ENCODE measurements at regions not wholly inside any gene's neighbourhood (a gene's known extent, or its start where the extent isn't known, plus 50 kb on each side); places are given as distances from the start of the nearest gene placed in this dataset.

GRCh38 chr15:95176794-95177577 lies 945.6 kb downstream of the MCTP2 start:
- no peak overlapping the region for H3K4me3 ChIP-seq
- peaks cover 16% of the 10 kb centered on the region for H3K4me1 ChIP-seq (ENCODE audit: insufficient read depth)
- H3K27me3 ChIP-seq (replicated peaks; ENCODE audit: insufficient read depth), result no peaks in the 10 kb centered on the region
- no peaks in the 10 kb centered on the region for H3K36me3 ChIP-seq (ENCODE audit: low read depth)
- H4K20me1 ChIP-seq (ENCODE audit: insufficient read depth), result no peaks in the 10 kb centered on the region
- H3K9me2 ChIP-seq (ENCODE audit: insufficient read depth), result no peaks in the 10 kb centered on the region; the same call in 1 of the 2 replicates
- WGBS, 2 experiments (ENCODE audit: low coverage in 1 of 2, low lambda C conversion rate in 2 of 2, missing lambda C conversion rate in 2 of 2), result 92 to 95% methylated on average over 6 of the region's 6 CpGs
- peaks cover 4% of the 10 kb centered on the region for H3K9me3 ChIP-seq (ENCODE audit: low read depth)
- in situ Hi-C loops (cut with MboI), result no loop called here
- peaks cover 19% of the 10 kb centered on the region for H3F3A ChIP-seq (ENCODE audit: insufficient read depth)
- no peak for TF ChIP-seq EZH2phosphoT487 (IDR thresholded peaks at IDR 0.05; ENCODE audit: insufficient read depth, low read depth)
- TF ChIP-seq EZH2 (IDR thresholded peaks at IDR 0.05; ENCODE audit: insufficient read depth, poor library complexity, severe bottlenecking), result no peak
- DNase-seq, result no peak
- no peak overlapping the region for H3K4me2 ChIP-seq (ENCODE audit: unreplicated experiment)
- H3K27ac ChIP-seq, result no peak overlapping the region
- no peaks in the 10 kb centered on the region for H3K79me2 ChIP-seq (ENCODE audit: insufficient read depth)
- no peak overlapping the region for H2AFZ ChIP-seq
- no peak overlapping the region for H3K9ac ChIP-seq

GRCh38 chr15:95180530-95180929 lies 949.2 kb downstream of the MCTP2 start:
- Histone ChIP-seq H3K4me2 (ENCODE audit: unreplicated experiment) (no peak overlapping the region), H4K20me1 (ENCODE audit: insufficient read depth) (no peaks in the 10 kb centered on the region), H3F3A (ENCODE audit: insufficient read depth) (peaks cover 10% of the 10 kb centered on the region), H2AFZ (no peak overlapping the region), H3K9ac (no peak overlapping the region), H3K4me3 (no peak overlapping the region), H3K79me2 (ENCODE audit: insufficient read depth) (no peaks in the 10 kb centered on the region), H3K4me1 (ENCODE audit: insufficient read depth) (no peaks in the 10 kb centered on the region), H3K27me3 (replicated peaks; ENCODE audit: insufficient read depth) (no peaks in the 10 kb centered on the region), H3K27ac (no peak overlapping the region), H3K9me2 (ENCODE audit: insufficient read depth) (no peaks in the 10 kb centered on the region; the same call in 1 of the 2 replicates), H3K36me3 (ENCODE audit: low read depth) (no peaks in the 10 kb centered on the region), H3K9me3 (ENCODE audit: low read depth) (peaks cover 4% of the 10 kb centered on the region)
- no peak for TF ChIP-seq EZH2 (IDR thresholded peaks at IDR 0.05; ENCODE audit: insufficient read depth, poor library complexity, severe bottlenecking)
- TF ChIP-seq EZH2phosphoT487 (IDR thresholded peaks at IDR 0.05; ENCODE audit: insufficient read depth, low read depth), result no peak
- no peak for DNase-seq
- in situ Hi-C loops (cut with MboI), result no loop called here

DNA sequence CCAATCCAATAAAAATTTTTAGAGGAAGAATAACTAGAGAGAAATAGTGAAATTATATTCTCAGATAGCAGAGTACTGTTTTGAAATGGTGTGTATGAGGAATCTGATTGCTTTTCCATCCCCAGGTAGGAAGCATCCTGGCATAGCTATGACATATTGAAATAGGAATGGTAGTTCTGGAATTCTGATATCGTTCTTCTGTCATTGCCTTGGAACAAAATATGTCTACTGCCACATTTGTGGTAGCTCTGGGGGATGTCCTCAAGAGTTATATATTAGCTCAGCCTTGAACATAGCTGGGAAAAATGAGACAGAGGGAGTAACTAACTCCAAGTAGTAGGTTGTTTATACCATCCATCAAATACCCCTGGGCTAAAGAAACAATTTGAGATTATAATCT lies 950.7 kb downstream of the MCTP2 start:
- TF ChIP-seq EZH2 (IDR thresholded peaks at IDR 0.05; ENCODE audit: insufficient read depth, poor library complexity, severe bottlenecking) (no peak), EZH2phosphoT487 (IDR thresholded peaks at IDR 0.05; ENCODE audit: insufficient read depth, low read depth) (no peak)
- Histone ChIP-seq H3K4me2 (ENCODE audit: unreplicated experiment) (no peak overlapping the region), H3K79me2 (ENCODE audit: insufficient read depth) (no peaks in the 10 kb centered on the region), H3K4me3 (no peak overlapping the region), H4K20me1 (ENCODE audit: insufficient read depth) (no peaks in the 10 kb centered on the region), H3K27me3 (replicated peaks; ENCODE audit: insufficient read depth) (no peaks in the 10 kb centered on the region), H3K4me1 (ENCODE audit: insufficient read depth) (no peaks in the 10 kb centered on the region), H3K36me3 (ENCODE audit: low read depth) (no peaks in the 10 kb centered on the region), H3K9me3 (ENCODE audit: low read depth) (no peaks in the 10 kb centered on the region), H3K27ac (no peak overlapping the region), H3K9me2 (ENCODE audit: insufficient read depth) (no peaks in the 10 kb centered on the region; the same call in 1 of the 2 replicates), H3K9ac (no peak overlapping the region), H2AFZ (no peak overlapping the region), H3F3A (ENCODE audit: insufficient read depth) (peaks cover 1% of the 10 kb centered on the region; the same call in 1 of the 2 replicates)
- in situ Hi-C loops (cut with MboI), result no loop called here
- WGBS, 2 experiments (ENCODE audit: low coverage in 1 of 2, low lambda C conversion rate in 2 of 2, missing lambda C conversion rate in 2 of 2), result 82 to 85% methylated on average over 1 of the region's 1 CpG
- DNase-seq, result no peak

- H3K9ac ChIP-seq, result no peak overlapping the region
- H3K27ac ChIP-seq, result no peak overlapping the region
- in situ Hi-C loops (cut with MboI), result no loop called here
- 0 out of 2 replicates have a peak, but pooled peaks cover 4% of the 10 kb centered on the region for H3K4me1 ChIP-seq (ENCODE audit: insufficient read depth)
- H3K27me3 ChIP-seq (replicated peaks; ENCODE audit: insufficient read depth), result no peaks in the 10 kb centered on the region
- no peaks in the 10 kb centered on the region for H3K9me3 ChIP-seq (ENCODE audit: low read depth)
- no peak for DNase-seq
- no peak for TF ChIP-seq EZH2phosphoT487 (IDR thresholded peaks at IDR 0.05; ENCODE audit: insufficient read depth, low read depth)
- TF ChIP-seq EZH2 (IDR thresholded peaks at IDR 0.05; ENCODE audit: insufficient read depth, poor library complexity, severe bottlenecking), result no peak
- H3K79me2 ChIP-seq (ENCODE audit: insufficient read depth), result no peaks in the 10 kb centered on the region
- H3K9me2 ChIP-seq (ENCODE audit: insufficient read depth), result no peaks in the 10 kb centered on the region
- H4K20me1 ChIP-seq (ENCODE audit: insufficient read depth), result no peaks in the 10 kb centered on the region
- no peak overlapping the region for H3K4me3 ChIP-seq
- no peak overlapping the region for H3K4me2 ChIP-seq (ENCODE audit: unreplicated experiment)
- no peaks in the 10 kb centered on the region for H3F3A ChIP-seq (ENCODE audit: insufficient read depth)
- no peaks in the 10 kb centered on the region for H3K36me3 ChIP-seq (ENCODE audit: low read depth)
- no peak overlapping the region for H2AFZ ChIP-seq
These were observed 961.6 kb downstream of the MCTP2 start for GRCh38 chr15:95192923-95193322.

Data from GM23248 (cell line).